ENCODE measurements at regions not wholly inside any gene's neighbourhood (a gene's known extent, or its start where the extent isn't known, plus 50 kb on each side); places are given as distances from the start of the nearest gene placed in this dataset.

- Histone ChIP-seq H3K9me3 (peaks cover 0 to 10% of the 10 kb centered on the region in 2 donors), H3K27ac (peak overlapping the region in 1 of 2 donors; percentile 5), H3K4me3 (no peak overlapping the region), H3K36me3 (no peaks in the 10 kb centered on the region), H3K27me3 (no peaks in the 10 kb centered on the region), H3K4me1 (no peaks in the 10 kb centered on the region)
- no peak for TF ChIP-seq CTCF (IDR thresholded peaks at IDR 0.05)
- intact Hi-C loops (cut with DNase I): no loop called here
- DNase-seq (ENCODE audit: low spot score in 2 of 2): no peak
Observed at GRCh38 chr6:25150031-25150430, 129.1 kb upstream of the CARMIL1 start.

GRCh38 chr6:25150863-25151262, 128.3 kb upstream of the CARMIL1 start:
- Histone ChIP-seq H3K27ac (no peak overlapping the region), H3K36me3 (no peaks in the 10 kb centered on the region), H3K4me3 (no peak overlapping the region), H3K9me3 (peaks cover 0 to 10% of the 10 kb centered on the region in 2 donors), H3K4me1 (no peaks in the 10 kb centered on the region), H3K27me3 (no peaks in the 10 kb centered on the region)
- intact Hi-C loops (cut with DNase I): no loop called here
- no peak for DNase-seq (ENCODE audit: low spot score in 2 of 2)
- no peak for TF ChIP-seq CTCF (IDR thresholded peaks at IDR 0.05)

- no peak for TF ChIP-seq CTCF (IDR thresholded peaks at IDR 0.05)
- Histone ChIP-seq H3K27ac (no peak overlapping the region), H3K27me3 (no peaks in the 10 kb centered on the region), H3K4me3 (no peak overlapping the region), H3K4me1 (no peaks in the 10 kb centered on the region), H3K9me3 (peaks cover 0 to 19% of the 10 kb centered on the region in 2 donors), H3K36me3 (no peaks in the 10 kb centered on the region)
- intact Hi-C loops (cut with DNase I): no loop called here
- no peak for DNase-seq (ENCODE audit: low spot score in 2 of 2)
Observed at GRCh38 chr6:25153079-25153478, 126.1 kb upstream of the CARMIL1 start.

- no peaks in the 10 kb centered on the region for H3K27me3 ChIP-seq
- TF ChIP-seq CTCF (IDR thresholded peaks at IDR 0.05): no peak
- no peaks in the 10 kb centered on the region for H3K4me1 ChIP-seq
- DNase-seq (ENCODE audit: low spot score in 2 of 2): no peak
- no peak overlapping the region for H3K27ac ChIP-seq
- peaks cover 8 to 16% of the 10 kb centered on the region in 2 donors for H3K9me3 ChIP-seq
- intact Hi-C loops (cut with DNase I): no loop called here
- no peaks in the 10 kb centered on the region for H3K36me3 ChIP-seq
- H3K4me3 ChIP-seq: no peak overlapping the region
Observed at GRCh38 chr6:25154034-25154596, 125.1 kb upstream of the CARMIL1 start.

- no peak for TF ChIP-seq CTCF (IDR thresholded peaks at IDR 0.05)
- intact Hi-C loops (cut with DNase I): no loop called here
Observed at GRCh38 chr6:25155211-25155610, 124.0 kb upstream of the CARMIL1 start.

GRCh38 chr6:25156123-25156522, 123.1 kb upstream of the CARMIL1 start:
- Histone ChIP-seq H3K9me3 (peaks cover 8 to 17% of the 10 kb centered on the region in 2 donors), H3K27ac (no peak overlapping the region), H3K4me1 (no peaks in the 10 kb centered on the region), H3K36me3 (no peaks in the 10 kb centered on the region), H3K4me3 (no peak overlapping the region), H3K27me3 (no peaks in the 10 kb centered on the region)
- TF ChIP-seq CTCF (IDR thresholded peaks at IDR 0.05): no peak
- intact Hi-C loops (cut with DNase I): no loop called here
- no peak for DNase-seq (ENCODE audit: low spot score in 2 of 2)

More at GRCh38 chr6:25155211-25155610, 124.0 kb upstream of the CARMIL1 start:
- H3K4me1 ChIP-seq: no peaks in the 10 kb centered on the region
- DNase-seq (ENCODE audit: low spot score in 2 of 2): no peak
- no peaks in the 10 kb centered on the region for H3K27me3 ChIP-seq
- peaks cover 8 to 17% of the 10 kb centered on the region in 2 donors for H3K9me3 ChIP-seq
- no peak overlapping the region for H3K4me3 ChIP-seq
- H3K27ac ChIP-seq: no peak overlapping the region
- no peaks in the 10 kb centered on the region for H3K36me3 ChIP-seq
